ENCODE measurements at regions not wholly inside any gene's neighbourhood (a gene's known extent, or its start where the extent isn't known, plus 50 kb on each side); places are given as distances from the start of the nearest gene placed in this dataset.

DNA sequence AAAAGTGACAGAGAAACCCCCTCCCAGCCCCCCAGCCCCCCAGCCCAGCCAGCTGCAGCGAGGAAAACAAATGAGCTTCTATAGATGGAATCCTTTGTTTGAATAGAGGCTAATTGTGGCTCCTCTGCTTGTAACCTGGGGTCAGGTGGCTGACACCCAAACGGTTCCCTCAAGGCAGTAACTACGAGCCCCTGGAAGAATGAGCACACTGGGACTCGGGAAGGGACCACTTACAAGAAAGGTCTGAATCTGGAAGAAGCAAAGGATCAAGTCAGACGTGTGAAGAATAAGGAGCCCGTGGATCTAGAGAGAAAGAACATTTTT lies 108.7 kb upstream of the FUT8 start (continued):
- TF ChIP-seq NR2F2 (IDR thresholded peaks at IDR 0.05): no peak
- TF ChIP-seq TAF1 (conservative IDR thresholded peaks at IDR 0.05): no peak

- no peaks in the 10 kb centered on the region for H3K9me3 ChIP-seq (ENCODE audit: control insufficient read depth in 4 of 4, low read length in 3 of 4)
- peaks cover 0 to 2% (median 0%) of the 10 kb centered on the region in 4 donors for H3K27me3 ChIP-seq (ENCODE audit: control insufficient read depth in 4 of 4, insufficient read depth in 4 of 4, low read length in 3 of 4)
- H3K4me1 ChIP-seq (ENCODE audit: control insufficient read depth in 4 of 4, insufficient read depth in 4 of 4, low read length in 3 of 4): no peaks in the 10 kb centered on the region
- 89% methylated on average over 4 of the region's 4 CpGs for WGBS
- H3K27ac ChIP-seq (ENCODE audit: low read depth in 1 of 2, low read length in 2 of 2): no peak overlapping the region
- H3K36me3 ChIP-seq (ENCODE audit: control insufficient read depth in 4 of 4, insufficient read depth in 3 of 4, low read depth in 1 of 4, low read length in 3 of 4): no peaks in the 10 kb centered on the region
- H3K9ac ChIP-seq (ENCODE audit: low read depth in 1 of 2, low read length in 2 of 2): no peak overlapping the region
- DNase-seq (ENCODE audit: low spot score): no peak
- TF ChIP-seq YY1 (IDR thresholded peaks at IDR 0.05) (no peak), HNF4G (IDR thresholded peaks at IDR 0.05) (no peak), FOXA1 (IDR thresholded peaks at IDR 0.05) (no peak), JUND (IDR thresholded peaks at IDR 0.05) (no peak), HNF4A (conservative IDR thresholded peaks at IDR 0.05) (no peak), SP1 (IDR thresholded peaks at IDR 0.05) (no peak), REST (IDR thresholded peaks at IDR 0.05) (no peak), EGR1 (IDR thresholded peaks at IDR 0.05; ENCODE audit: low read depth in 2 of 2) (no peak), FOXA2 (IDR thresholded peaks at IDR 0.05) (no peak), ZBTB33 (IDR thresholded peaks at IDR 0.05) (no peak), RXRA (IDR thresholded peaks at IDR 0.05) (no peak), NR2F2 (IDR thresholded peaks at IDR 0.05) (no peak), RAD21 (IDR thresholded peaks at IDR 0.05) (no peak), GABPA (IDR thresholded peaks at IDR 0.05 in 1 of 2, conservative IDR thresholded peaks at IDR 0.05 in 1 of 2) (no peak), TAF1 (conservative IDR thresholded peaks at IDR 0.05) (no peak)
- TF ChIP-seq, protein P1, sequence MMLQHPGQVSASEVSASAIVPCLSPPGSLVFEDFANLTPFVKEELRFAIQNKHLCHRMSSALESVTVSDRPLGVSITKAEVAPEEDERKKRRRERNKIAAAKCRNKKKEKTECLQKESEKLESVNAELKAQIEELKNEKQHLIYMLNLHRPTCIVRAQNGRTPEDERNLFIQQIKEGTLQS (IDR thresholded peaks at IDR 0.05): no peak
- TF ChIP-seq, protein P2, sequence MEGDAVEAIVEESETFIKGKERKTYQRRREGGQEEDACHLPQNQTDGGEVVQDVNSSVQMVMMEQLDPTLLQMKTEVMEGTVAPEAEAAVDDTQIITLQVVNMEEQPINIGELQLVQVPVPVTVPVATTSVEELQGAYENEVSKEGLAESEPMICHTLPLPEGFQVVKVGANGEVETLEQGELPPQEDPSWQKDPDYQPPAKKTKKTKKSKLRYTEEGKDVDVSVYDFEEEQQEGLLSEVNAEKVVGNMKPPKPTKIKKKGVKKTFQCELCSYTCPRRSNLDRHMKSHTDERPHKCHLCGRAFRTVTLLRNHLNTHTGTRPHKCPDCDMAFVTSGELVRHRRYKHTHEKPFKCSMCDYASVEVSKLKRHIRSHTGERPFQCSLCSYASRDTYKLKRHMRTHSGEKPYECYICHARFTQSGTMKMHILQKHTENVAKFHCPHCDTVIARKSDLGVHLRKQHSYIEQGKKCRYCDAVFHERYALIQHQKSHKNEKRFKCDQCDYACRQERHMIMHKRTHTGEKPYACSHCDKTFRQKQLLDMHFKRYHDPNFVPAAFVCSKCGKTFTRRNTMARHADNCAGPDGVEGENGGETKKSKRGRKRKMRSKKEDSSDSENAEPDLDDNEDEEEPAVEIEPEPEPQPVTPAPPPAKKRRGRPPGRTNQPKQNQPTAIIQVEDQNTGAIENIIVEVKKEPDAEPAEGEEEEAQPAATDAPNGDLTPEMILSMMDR (IDR thresholded peaks at IDR 0.05; ENCODE audit: low read depth, low read length, missing input control): no peak
- TF ChIP-seq, protein P3, sequence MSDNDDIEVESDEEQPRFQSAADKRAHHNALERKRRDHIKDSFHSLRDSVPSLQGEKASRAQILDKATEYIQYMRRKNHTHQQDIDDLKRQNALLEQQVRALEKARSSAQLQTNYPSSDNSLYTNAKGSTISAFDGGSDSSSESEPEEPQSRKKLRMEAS (IDR thresholded peaks at IDR 0.05): no peak
- H3K4me3 ChIP-seq (ENCODE audit: low read depth in 1 of 3, low read length in 3 of 3): no peak overlapping the region
Observed at GRCh38 chr14:65304239-65304638, 108.3 kb upstream of the FUT8 start.
